Uterus (tissue), 3 donors: ENCODE measurements at regions not wholly inside any gene's neighbourhood (a gene's known extent, or its start where the extent isn't known, plus 50 kb on each side); places are given as distances from the start of the nearest gene placed in this dataset.
A peak's percentile ranks its signal among the peaks of the same experiment; 100 is the strongest.
"Not testable (repeated sequence)": the region's sequence is repeated elsewhere in the genome, so short reads cannot be mapped to it uniquely, and the experiment has no call there.

Experiments used
- DNase-seq, 2 donors: peaks; one replicate each; pipeline ENCODE4 v3.0.0-alpha.2; 2019 to 2020
- H3K27ac ChIP-seq, 2 donors: fragments of 200-600 bp; sonication (generic); 1 replicate in 1 of 2; 2 replicates in 1 of 2; pipeline ENCODE4 v1.5.1; 2016 to 2018
- H3K27me3 ChIP-seq, 2 donors: fragments of 200-600 bp; sonication (generic); one replicate each; pipeline ENCODE4 v1.5.1; 2018 to 2019; ENCODE audit warnings: control low read depth in 1 of 2
- H3K36me3 ChIP-seq, 2 donors: fragments of 200-600 bp; sonication (generic); one replicate each; pipeline ENCODE4 v1.5.1; 2019; ENCODE audit warnings: control low read depth in 1 of 2
- H3K4me1 ChIP-seq, 2 donors: fragments of 200-600 bp; sonication (generic); one replicate each; pipeline ENCODE4 v1.5.1; 2018 to 2019; ENCODE audit warnings: control low read depth in 1 of 2
- H3K4me3 ChIP-seq, 2 donors: fragments of 200-600 bp; sonication (generic); 1 replicate in 1 of 2; 2 replicates in 1 of 2; pipeline ENCODE4 v1.5.1; 2018 to 2019; ENCODE audit warnings: mild to moderate bottlenecking in 1 of 2
- H3K9me3 ChIP-seq, 2 donors: fragments of 200-600 bp; sonication (generic); one replicate each; pipeline ENCODE4 v1.5.1; 2019; ENCODE audit warnings: control low read depth in 1 of 2
- CTCF ChIP-seq, 4 experiments: fragments of 200-600 bp in 2 of 4; fragments of 450-650 bp in 2 of 4; sonication (generic) in 2 of 4; IDR thresholded peaks; one replicate each; pipeline ENCODE4 v1.5.1; 2016 to 2019; ENCODE audit warnings: antibody characterized with exemption in 4 of 4, mild to moderate bottlenecking in 2 of 4, moderate library complexity in 1 of 4
- POLR2A ChIP-seq, 2 donors: fragments of 450-650 bp; IDR thresholded peaks; one replicate each; pipeline ENCODE4 v1.6.1; 2016; ENCODE audit warnings: antibody characterized with exemption in 2 of 2, mild to moderate bottlenecking in 1 of 2, moderate library complexity in 1 of 2
- intact Hi-C: fragments of 100-400 bp; cut with DNase I; formaldehyde crosslinking; loops from one replicate; pipeline ENCODE4 v1.15.1; 2023; ENCODE audit warnings: low total_unique reads
- donor health status: DM: yes; HTN: yes; CAD: no.

GRCh38 chr22:27317096-27317495, 484.5 kb downstream of the MN1 start:
- intact Hi-C loops, result no loop called here
- Histone ChIP-seq H3K27me3 (no peaks in the 10 kb centered on the region), H3K4me3 (no peak overlapping the region), H3K36me3 (no peaks in the 10 kb centered on the region), H3K27ac (no peak overlapping the region), H3K4me1 (peaks cover 0 to 4% of the 10 kb centered on the region in 2 donors), H3K9me3 (no peaks in the 10 kb centered on the region)
- TF ChIP-seq CTCF (IDR thresholded peaks at IDR 0.05) (no peak), POLR2A (IDR thresholded peaks at IDR 0.05) (no peak)
- DNase-seq, result no peak

- no peak overlapping the region for H3K4me3 ChIP-seq
- no peak for TF ChIP-seq POLR2A (IDR thresholded peaks at IDR 0.05)
- H3K27ac ChIP-seq, result no peak overlapping the region
- H3K4me1 ChIP-seq, result peaks cover 0 to 4% of the 10 kb centered on the region in 2 donors
- no peaks in the 10 kb centered on the region for H3K27me3 ChIP-seq
- DNase-seq, result no peak
- no peaks in the 10 kb centered on the region for H3K9me3 ChIP-seq
- no peaks in the 10 kb centered on the region for H3K36me3 ChIP-seq
- intact Hi-C loops, result no loop called here
Measured at GRCh38 chr22:27317971-27318428, 483.6 kb downstream of the MN1 start.

- H3K4me3 ChIP-seq, result no peak overlapping the region
- H3K27ac ChIP-seq, result no peak overlapping the region
- H3K36me3 ChIP-seq, result no peaks in the 10 kb centered on the region
- H3K27me3 ChIP-seq, result no peaks in the 10 kb centered on the region
- peak; percentile 59 for DNase-seq
- intact Hi-C loops, result no loop called here
- H3K9me3 ChIP-seq, result no peaks in the 10 kb centered on the region
- no peak for TF ChIP-seq CTCF (IDR thresholded peaks at IDR 0.05)
- no peak for TF ChIP-seq POLR2A (IDR thresholded peaks at IDR 0.05)
- H3K4me1 ChIP-seq, result peaks cover 0 to 7% of the 10 kb centered on the region in 2 donors
Measured at GRCh38 chr22:27318516-27318915, 483.0 kb downstream of the MN1 start.

GRCh38 chr22:27323661-27324060, 477.9 kb downstream of the MN1 start:
- intact Hi-C loops, result no loop called here
- H3K4me3 ChIP-seq, result no peak overlapping the region
- H3K4me1 ChIP-seq, result peaks cover 0 to 5% of the 10 kb centered on the region in 2 donors
- no peaks in the 10 kb centered on the region for H3K9me3 ChIP-seq
- H3K36me3 ChIP-seq, result no peaks in the 10 kb centered on the region
- TF ChIP-seq CTCF (IDR thresholded peaks at IDR 0.05) (no peak), POLR2A (IDR thresholded peaks at IDR 0.05) (no peak)
- no peaks in the 10 kb centered on the region for H3K27me3 ChIP-seq
- H3K27ac ChIP-seq, result no peak overlapping the region
- DNase-seq, result no peak

GRCh38 chr22:27324908-27325307, 476.6 kb downstream of the MN1 start:
- H3K36me3 ChIP-seq, H3K4me3 ChIP-seq, H3K27ac ChIP-seq, H3K27me3 ChIP-seq, H3K9me3 ChIP-seq, intact Hi-C loops, H3K4me1 ChIP-seq, DNase-seq: not testable (repeated sequence)

GRCh38 chr22:27327497-27327896, 474.1 kb downstream of the MN1 start:
- no peak overlapping the region for H3K4me3 ChIP-seq
- no peaks in the 10 kb centered on the region for H3K9me3 ChIP-seq
- H3K27ac ChIP-seq, result no peak overlapping the region
- intact Hi-C loops, result no loop called here
- H3K36me3 ChIP-seq, result no peaks in the 10 kb centered on the region
- no peaks in the 10 kb centered on the region for H3K27me3 ChIP-seq
- H3K4me1 ChIP-seq, result peaks cover 0 to 5% of the 10 kb centered on the region in 2 donors
- DNase-seq, result no peak
- TF ChIP-seq CTCF (IDR thresholded peaks at IDR 0.05) (no peak), POLR2A (IDR thresholded peaks at IDR 0.05) (no peak)
